ENCODE measurements at regions not wholly inside any gene's neighbourhood (a gene's known extent, or its start where the extent isn't known, plus 50 kb on each side); places are given as distances from the start of the nearest gene placed in this dataset.

GRCh38 chr7:131194070-131194865 lies 133.4 kb upstream of the MKLN1 start:
- Histone ChIP-seq H3K36me3 (ENCODE audit: control insufficient read depth, insufficient read depth, low read length) (no peaks in the 10 kb centered on the region), H3K4me3 (ENCODE audit: low read length) (no peak overlapping the region), H3K9me3 (replicated peaks; ENCODE audit: control insufficient read depth, low read depth, low read length) (no peaks in the 10 kb centered on the region), H3K4me1 (ENCODE audit: control insufficient read depth, insufficient read depth, low read length) (no peaks in the 10 kb centered on the region), H3K27me3 (ENCODE audit: control insufficient read depth, insufficient read depth, low read length) (peaks cover 2% of the 10 kb centered on the region), H3K27ac (ENCODE audit: low read length) (no peak overlapping the region)
- whole genome bisulfite sequencing (ENCODE audit: insufficient coverage): 86% methylated on average over 2 of the region's 7 CpGs
- DNase-seq: no peak

- peak; percentile 19 for DNase-seq
- Histone ChIP-seq H3K9me3 (replicated peaks; ENCODE audit: control insufficient read depth, low read depth, low read length) (no peaks in the 10 kb centered on the region), H3K36me3 (ENCODE audit: control insufficient read depth, insufficient read depth, low read length) (no peaks in the 10 kb centered on the region), H3K4me3 (ENCODE audit: low read length) (no peak overlapping the region), H3K27me3 (ENCODE audit: control insufficient read depth, insufficient read depth, low read length) (no peaks in the 10 kb centered on the region), H3K27ac (ENCODE audit: low read length) (no peak overlapping the region), H3K4me1 (ENCODE audit: control insufficient read depth, insufficient read depth, low read length) (no peaks in the 10 kb centered on the region)
- 30% methylated on average over 2 of the region's 4 CpGs for WGBS (ENCODE audit: insufficient coverage)
Observed at GRCh38 chr7:131196803-131197202, 130.9 kb upstream of the MKLN1 start.

GRCh38 chr7:131197920-131198615 lies 129.6 kb upstream of the MKLN1 start:
- Histone ChIP-seq H3K27ac (ENCODE audit: low read length) (no peak overlapping the region), H3K27me3 (ENCODE audit: control insufficient read depth, insufficient read depth, low read length) (no peaks in the 10 kb centered on the region), H3K9me3 (replicated peaks; ENCODE audit: control insufficient read depth, low read depth, low read length) (no peaks in the 10 kb centered on the region), H3K4me3 (ENCODE audit: low read length) (no peak overlapping the region), H3K4me1 (ENCODE audit: control insufficient read depth, insufficient read depth, low read length) (no peaks in the 10 kb centered on the region), H3K36me3 (ENCODE audit: control insufficient read depth, insufficient read depth, low read length) (no peaks in the 10 kb centered on the region)
- no CpG with 5 or more reads among the region's 4 CpGs for WGBS (ENCODE audit: insufficient coverage)
- DNase-seq: no peak

GRCh38 chr7:131202451-131202850 lies 125.2 kb upstream of the MKLN1 start:
- Histone ChIP-seq H3K9me3 (replicated peaks; ENCODE audit: control insufficient read depth, low read depth, low read length) (no peaks in the 10 kb centered on the region), H3K27me3 (ENCODE audit: control insufficient read depth, insufficient read depth, low read length) (no peaks in the 10 kb centered on the region), H3K4me1 (ENCODE audit: control insufficient read depth, insufficient read depth, low read length) (no peaks in the 10 kb centered on the region), H3K36me3 (ENCODE audit: control insufficient read depth, insufficient read depth, low read length) (no peaks in the 10 kb centered on the region), H3K27ac (ENCODE audit: low read length) (no peak overlapping the region), H3K4me3 (ENCODE audit: low read length) (no peak overlapping the region)
- no peak for DNase-seq
- 94% methylated on average over 4 of the region's 5 CpGs for WGBS (ENCODE audit: insufficient coverage)

GRCh38 chr7:131203291-131203976 lies 124.2 kb upstream of the MKLN1 start:
- H3K4me3 ChIP-seq (ENCODE audit: low read length): no peak overlapping the region
- H3K9me3 ChIP-seq (replicated peaks; ENCODE audit: control insufficient read depth, low read depth, low read length): no peaks in the 10 kb centered on the region
- no peak overlapping the region for H3K27ac ChIP-seq (ENCODE audit: low read length)
- no peaks in the 10 kb centered on the region for H3K4me1 ChIP-seq (ENCODE audit: control insufficient read depth, insufficient read depth, low read length)
- no peaks in the 10 kb centered on the region for H3K27me3 ChIP-seq (ENCODE audit: control insufficient read depth, insufficient read depth, low read length)
- no peak for DNase-seq
- WGBS (ENCODE audit: insufficient coverage): 42% methylated on average over 4 of the region's 5 CpGs
- no peaks in the 10 kb centered on the region for H3K36me3 ChIP-seq (ENCODE audit: control insufficient read depth, insufficient read depth, low read length)

GRCh38 chr7:131208777-131209176 lies 118.9 kb upstream of the MKLN1 start:
- no peak overlapping the region for H3K4me3 ChIP-seq (ENCODE audit: low read length)
- no peak for DNase-seq
- no peaks in the 10 kb centered on the region for H3K9me3 ChIP-seq (replicated peaks; ENCODE audit: control insufficient read depth, low read depth, low read length)
- no peaks in the 10 kb centered on the region for H3K36me3 ChIP-seq (ENCODE audit: control insufficient read depth, insufficient read depth, low read length)
- no peaks in the 10 kb centered on the region for H3K27me3 ChIP-seq (ENCODE audit: control insufficient read depth, insufficient read depth, low read length)
- 78% methylated on average over 2 of the region's 3 CpGs for WGBS (ENCODE audit: insufficient coverage)
- H3K4me1 ChIP-seq (ENCODE audit: control insufficient read depth, insufficient read depth, low read length): no peaks in the 10 kb centered on the region
- H3K27ac ChIP-seq (ENCODE audit: low read length): no peak overlapping the region

- Histone ChIP-seq H3K4me1 (ENCODE audit: control insufficient read depth, insufficient read depth, low read length) (no peaks in the 10 kb centered on the region), H3K4me3 (ENCODE audit: low read length) (no peak overlapping the region), H3K27ac (ENCODE audit: low read length) (no peak overlapping the region), H3K27me3 (ENCODE audit: control insufficient read depth, insufficient read depth, low read length) (no peaks in the 10 kb centered on the region), H3K36me3 (ENCODE audit: control insufficient read depth, insufficient read depth, low read length) (no peaks in the 10 kb centered on the region), H3K9me3 (replicated peaks; ENCODE audit: control insufficient read depth, low read depth, low read length) (no peaks in the 10 kb centered on the region)
- DNase-seq: no peak
- no CpG with 5 or more reads among the region's 2 CpGs for WGBS (ENCODE audit: insufficient coverage)
Observed at GRCh38 chr7:131210618-131211017, 117.1 kb upstream of the MKLN1 start.

- no peak overlapping the region for H3K27ac ChIP-seq (ENCODE audit: low read length)
- no CpG with 5 or more reads among the region's 1 CpG for WGBS (ENCODE audit: insufficient coverage)
- H3K27me3 ChIP-seq (ENCODE audit: control insufficient read depth, insufficient read depth, low read length): no peaks in the 10 kb centered on the region
- no peak for DNase-seq
- no peaks in the 10 kb centered on the region for H3K9me3 ChIP-seq (replicated peaks; ENCODE audit: control insufficient read depth, low read depth, low read length)
- no peaks in the 10 kb centered on the region for H3K4me1 ChIP-seq (ENCODE audit: control insufficient read depth, insufficient read depth, low read length)
- no peak overlapping the region for H3K4me3 ChIP-seq (ENCODE audit: low read length)
- no peaks in the 10 kb centered on the region for H3K36me3 ChIP-seq (ENCODE audit: control insufficient read depth, insufficient read depth, low read length)
Observed at GRCh38 chr7:131211500-131211899, 116.2 kb upstream of the MKLN1 start.

GRCh38 chr7:131212114-131212513 lies 115.6 kb upstream of the MKLN1 start:
- DNase-seq: no peak
- no peaks in the 10 kb centered on the region for H3K9me3 ChIP-seq (replicated peaks; ENCODE audit: control insufficient read depth, low read depth, low read length)
- no peaks in the 10 kb centered on the region for H3K27me3 ChIP-seq (ENCODE audit: control insufficient read depth, insufficient read depth, low read length)
- H3K36me3 ChIP-seq (ENCODE audit: control insufficient read depth, insufficient read depth, low read length): no peaks in the 10 kb centered on the region
- H3K4me1 ChIP-seq (ENCODE audit: control insufficient read depth, insufficient read depth, low read length): no peaks in the 10 kb centered on the region
- no peak overlapping the region for H3K4me3 ChIP-seq (ENCODE audit: low read length)
- H3K27ac ChIP-seq (ENCODE audit: low read length): no peak overlapping the region

- no peaks in the 10 kb centered on the region for H3K27me3 ChIP-seq (ENCODE audit: control insufficient read depth, insufficient read depth, low read length)
- no peaks in the 10 kb centered on the region for H3K9me3 ChIP-seq (replicated peaks; ENCODE audit: control insufficient read depth, low read depth, low read length)
- H3K27ac ChIP-seq (ENCODE audit: low read length): no peak overlapping the region
- DNase-seq: no peak
- WGBS (ENCODE audit: insufficient coverage): no CpG with 5 or more reads among the region's 3 CpGs
- no peaks in the 10 kb centered on the region for H3K36me3 ChIP-seq (ENCODE audit: control insufficient read depth, insufficient read depth, low read length)
- no peak overlapping the region for H3K4me3 ChIP-seq (ENCODE audit: low read length)
- no peaks in the 10 kb centered on the region for H3K4me1 ChIP-seq (ENCODE audit: control insufficient read depth, insufficient read depth, low read length)
Observed at GRCh38 chr7:131218727-131219128, 108.9 kb upstream of the MKLN1 start.
